Erythroblast (primary cell): ENCODE measurements at regions not wholly inside any gene's neighbourhood (a gene's known extent, or its start where the extent isn't known, plus 50 kb on each side); places are given as distances from the start of the nearest gene placed in this dataset.

Experiments used
- GATA1 ChIP-seq: IDR thresholded peaks from 2 replicates; pipeline ENCODE4 v1.6.1; 2011; ENCODE audit warnings: low read depth, mild to moderate bottlenecking, control low read depth, low read length, moderate library complexity
- POLR2A ChIP-seq: IDR thresholded peaks from 2 replicates; pipeline ENCODE4 v1.6.1; 2011; ENCODE audit warnings: mild to moderate bottlenecking, low read length

GRCh38 chrY:15583111-15583510, 1058.8 kb downstream of the NLGN4Y start:
- TF ChIP-seq POLR2A, result no peak
- no peak for TF ChIP-seq GATA1
